HEK293 (cell line): ENCODE measurements at regions not wholly inside any gene's neighbourhood (a gene's known extent, or its start where the extent isn't known, plus 50 kb on each side); places are given as distances from the start of the nearest gene placed in this dataset.
"Not testable (repeated sequence)": the region's sequence is repeated elsewhere in the genome, so short reads cannot be mapped to it uniquely, and the experiment has no call there.

ENCODE experiments used
- CTCF ChIA-PET: fragments of 350-600 bp; formaldehyde crosslinking; extraction: SDS; loops from one replicate; lab custom pipeline; 2021; ENCODE audit warnings: antibody characterized with exemption; lab: Yijun Ruan, JAX
- POLR2A ChIA-PET: fragments of 300-600 bp; formaldehyde crosslinking; extraction: SDS; loops from one replicate; lab custom pipeline; 2020; ENCODE audit warnings: antibody characterized with exemption, inconsistent platforms; lab: Yijun Ruan, JAX
- H3K27ac ChIP-seq: fragments of 200-500 bp; sonication (Bioruptor generic); 2 replicates; pipeline ENCODE4 v1.5.1; 2014; ENCODE audit warnings: low read depth, low read length, control low read depth, inconsistent platforms; ENCODE audit errors: extremely low read depth
- H3K36me3 ChIP-seq, 2 experiments: fragments of 200-500 bp in 1 of 2; sonication (Bioruptor generic) in 1 of 2; 1 replicate in 1 of 2; 2 replicates in 1 of 2; pipeline ENCODE4 v1.5.1; 2014 to 2017; ENCODE audit warnings: inconsistent platforms in 2 of 2, low read length in 2 of 2; ENCODE audit not compliant: control insufficient read depth in 2 of 2, insufficient read depth in 1 of 2
- H3K4me1 ChIP-seq: fragments of 200-500 bp; sonication (Bioruptor generic); 2 replicates; pipeline ENCODE4 v1.5.1; 2014; ENCODE audit warnings: mild to moderate bottlenecking, low read length, inconsistent platforms; ENCODE audit not compliant: control insufficient read depth, insufficient read depth
- H3K4me3 ChIP-seq: 2 replicates; pipeline ENCODE4 v1.5.1; 2011; ENCODE audit warnings: low read depth, mild to moderate bottlenecking, control low read depth, low read length, moderate library complexity
- H3K9me3 ChIP-seq: fragments of 200-500 bp; sonication (Bioruptor generic); 2 replicates; pipeline ENCODE4 v1.5.1; 2014; ENCODE audit warnings: low read depth, low read length, inconsistent platforms; ENCODE audit not compliant: control insufficient read depth, insufficient read depth
- KLF7 ChIP-seq: fragments of 450-650 bp; formaldehyde crosslinking; IDR thresholded peaks from 2 replicates; pipeline ENCODE4 v1.5.1; 2016; ENCODE audit warnings: missing biosample characterization, missing genetic modification characterization, borderline replicate concordance
- KLF8 ChIP-seq: fragments of 450-650 bp; formaldehyde crosslinking; IDR thresholded peaks from 2 replicates; pipeline ENCODE4 v1.5.1; 2016; ENCODE audit warnings: missing biosample characterization, missing genetic modification characterization
- PRDM1 ChIP-seq: fragments of 450-650 bp; formaldehyde crosslinking; IDR thresholded peaks from 2 replicates; pipeline ENCODE4; 2016; ENCODE audit warnings: missing biosample characterization, missing genetic modification characterization
- TRIM28 ChIP-seq: IDR thresholded peaks from 2 replicates; pipeline ENCODE4 v1.6.1; 2011; ENCODE audit warnings: low read length, control low read depth, borderline replicate concordance
- ZBTB17 ChIP-seq: fragments of 450-650 bp; formaldehyde crosslinking; IDR thresholded peaks from 2 replicates; pipeline ENCODE4 v1.5.1; 2016; ENCODE audit warnings: missing biosample characterization, missing genetic modification characterization
- ZBTB20 ChIP-seq: fragments of 450-650 bp; formaldehyde crosslinking; IDR thresholded peaks from 2 replicates; pipeline ENCODE4 v1.5.1; 2016; ENCODE audit warnings: missing biosample characterization, missing genetic modification characterization
- ZFHX2 ChIP-seq: fragments of 450-650 bp; formaldehyde crosslinking; conservative IDR thresholded peaks from 2 replicates; pipeline ENCODE4 v1.5.1; 2016; ENCODE audit warnings: missing biosample characterization, missing genetic modification characterization
- ZNF10 ChIP-seq: fragments of 450-650 bp; formaldehyde crosslinking; IDR thresholded peaks from 2 replicates; pipeline ENCODE4 v1.5.1; 2017; ENCODE audit warnings: missing biosample characterization, missing genetic modification characterization
- ZNF146 ChIP-seq: fragments of 450-650 bp; formaldehyde crosslinking; IDR thresholded peaks from 2 replicates; pipeline ENCODE4 v1.5.1; 2016; ENCODE audit warnings: missing biosample characterization, missing genetic modification characterization
- ZNF19 ChIP-seq: fragments of 450-650 bp; formaldehyde crosslinking; IDR thresholded peaks from 2 replicates; pipeline ENCODE4; 2016; ENCODE audit warnings: missing biosample characterization, missing genetic modification characterization, low read depth
- ZNF341 ChIP-seq: fragments of 450-650 bp; formaldehyde crosslinking; IDR thresholded peaks from 2 replicates; pipeline ENCODE4; 2016; ENCODE audit warnings: low read depth, missing biosample characterization, missing genetic modification characterization
- ZNF350 ChIP-seq: fragments of 450-650 bp; formaldehyde crosslinking; IDR thresholded peaks from 2 replicates; pipeline ENCODE4 v1.5.0; 2017; ENCODE audit warnings: missing biosample characterization, mild to moderate bottlenecking, missing genetic modification characterization
- ZNF366 ChIP-seq: fragments of 450-650 bp; formaldehyde crosslinking; conservative IDR thresholded peaks from 2 replicates; pipeline ENCODE4 v1.5.1; 2016; ENCODE audit warnings: missing biosample characterization, missing genetic modification characterization
- ZNF391 ChIP-seq: fragments of 450-650 bp; formaldehyde crosslinking; IDR thresholded peaks from 2 replicates; pipeline ENCODE4 v1.5.1; 2016; ENCODE audit warnings: low read depth, missing biosample characterization, missing genetic modification characterization, borderline replicate concordance
- ZNF398 ChIP-seq: fragments of 450-650 bp; formaldehyde crosslinking; IDR thresholded peaks from 2 replicates; pipeline ENCODE4 v1.5.1; 2017; ENCODE audit warnings: missing biosample characterization, missing genetic modification characterization
- ZNF501 ChIP-seq: fragments of 450-650 bp; formaldehyde crosslinking; IDR thresholded peaks from 2 replicates; pipeline ENCODE4 v1.5.1; 2016; ENCODE audit warnings: missing biosample characterization, missing genetic modification characterization
- ZNF513 ChIP-seq: fragments of 450-650 bp; IDR thresholded peaks from 2 replicates; pipeline ENCODE4 v1.5.1; 2018; ENCODE audit warnings: missing biosample characterization, missing genetic modification characterization
- ZNF580 ChIP-seq: fragments of 450-650 bp; formaldehyde crosslinking; IDR thresholded peaks from 2 replicates; pipeline ENCODE4 v1.5.1; 2016; ENCODE audit warnings: missing biosample characterization, missing genetic modification characterization
- ZNF600 ChIP-seq: fragments of 450-650 bp; formaldehyde crosslinking; IDR thresholded peaks from 2 replicates; pipeline ENCODE4 v1.5.1; 2016; ENCODE audit warnings: missing biosample characterization, missing genetic modification characterization
- ZNF610 ChIP-seq: fragments of 450-650 bp; formaldehyde crosslinking; IDR thresholded peaks from 2 replicates; pipeline ENCODE4 v1.5.1; 2016; ENCODE audit warnings: missing biosample characterization, missing genetic modification characterization, borderline replicate concordance
- ZNF785 ChIP-seq: fragments of 450-650 bp; formaldehyde crosslinking; IDR thresholded peaks from 2 replicates; pipeline ENCODE4 v1.5.1; 2016; ENCODE audit warnings: missing biosample characterization, missing genetic modification characterization
- ZNF792 ChIP-seq: fragments of 450-650 bp; formaldehyde crosslinking; IDR thresholded peaks from 2 replicates; pipeline ENCODE4 v1.5.1; 2016; ENCODE audit warnings: missing biosample characterization, missing genetic modification characterization
- TF ChIP-seq, protein P1 (sequence below): fragments of 450-650 bp; formaldehyde crosslinking; IDR thresholded peaks from 2 replicates; pipeline ENCODE4 v1.5.1; 2017; ENCODE audit warnings: missing biosample characterization, missing genetic modification characterization
- TF ChIP-seq, protein P2 (sequence below): fragments of 450-650 bp; formaldehyde crosslinking; IDR thresholded peaks from 2 replicates; pipeline ENCODE4 v1.5.1; 2017; ENCODE audit warnings: missing biosample characterization, missing genetic modification characterization
- TF ChIP-seq, protein P3 (sequence below): fragments of 450-650 bp; formaldehyde crosslinking; IDR thresholded peaks from 2 replicates; pipeline ENCODE4 v1.5.1; 2016; ENCODE audit warnings: missing biosample characterization, missing genetic modification characterization

GRCh38 chr6:56814308-56814707 lies 140.6 kb upstream of the BEND6 start:
- H3K27ac ChIP-seq: no peak overlapping the region
- H3K4me3 ChIP-seq: no peak overlapping the region
- H3K9me3 ChIP-seq: no peaks in the 10 kb centered on the region
- H3K4me1 ChIP-seq: peaks cover 26% of the 10 kb centered on the region
- CTCF ChIA-PET: interaction anchor here (1.0 kb wide), 1 partner anchor 106 kb away, joined by 4 read pairs; no protein-coding TSS in a partner anchor
- POLR2A ChIA-PET: no interaction called here
- TF ChIP-seq ZNF350 (tag by site-specific recombination) (no peak), ZNF513 (tag by site-specific recombination) (no peak), ZNF610 (tag by site-specific recombination) (no peak), KLF8 (no peak), ZNF398 (no peak), PRDM1 (tag by site-specific recombination) (peak; percentile 58), TRIM28 (0 out of 2 replicates have a peak, but pooled peaks have one; percentile 18), ZNF366 (tag by site-specific recombination) (peak; percentile 32; the same call in 1 of the 2 replicates), KLF7 (tag by site-specific recombination) (no peak), ZNF19 (tag by site-specific recombination) (no peak)
- TF ChIP-seq, protein P1, sequence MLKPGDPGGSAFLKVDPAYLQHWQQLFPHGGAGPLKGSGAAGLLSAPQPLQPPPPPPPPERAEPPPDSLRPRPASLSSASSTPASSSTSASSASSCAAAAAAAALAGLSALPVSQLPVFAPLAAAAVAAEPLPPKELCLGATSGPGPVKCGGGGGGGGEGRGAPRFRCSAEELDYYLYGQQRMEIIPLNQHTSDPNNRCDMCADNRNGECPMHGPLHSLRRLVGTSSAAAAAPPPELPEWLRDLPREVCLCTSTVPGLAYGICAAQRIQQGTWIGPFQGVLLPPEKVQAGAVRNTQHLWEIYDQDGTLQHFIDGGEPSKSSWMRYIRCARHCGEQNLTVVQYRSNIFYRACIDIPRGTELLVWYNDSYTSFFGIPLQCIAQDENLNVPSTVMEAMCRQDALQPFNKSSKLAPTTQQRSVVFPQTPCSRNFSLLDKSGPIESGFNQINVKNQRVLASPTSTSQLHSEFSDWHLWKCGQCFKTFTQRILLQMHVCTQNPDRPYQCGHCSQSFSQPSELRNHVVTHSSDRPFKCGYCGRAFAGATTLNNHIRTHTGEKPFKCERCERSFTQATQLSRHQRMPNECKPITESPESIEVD (tag by site-specific recombination): peak; percentile 72
- TF ChIP-seq, protein P2, sequence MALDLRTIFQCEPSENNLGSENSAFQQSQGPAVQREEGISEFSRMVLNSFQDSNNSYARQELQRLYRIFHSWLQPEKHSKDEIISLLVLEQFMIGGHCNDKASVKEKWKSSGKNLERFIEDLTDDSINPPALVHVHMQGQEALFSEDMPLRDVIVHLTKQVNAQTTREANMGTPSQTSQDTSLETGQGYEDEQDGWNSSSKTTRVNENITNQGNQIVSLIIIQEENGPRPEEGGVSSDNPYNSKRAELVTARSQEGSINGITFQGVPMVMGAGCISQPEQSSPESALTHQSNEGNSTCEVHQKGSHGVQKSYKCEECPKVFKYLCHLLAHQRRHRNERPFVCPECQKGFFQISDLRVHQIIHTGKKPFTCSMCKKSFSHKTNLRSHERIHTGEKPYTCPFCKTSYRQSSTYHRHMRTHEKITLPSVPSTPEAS (tag by site-specific recombination): 0 out of 2 replicates have a peak, but pooled peaks have one; percentile 32
- H3K36me3 ChIP-seq: no peaks in the 10 kb centered on the region

DNA sequence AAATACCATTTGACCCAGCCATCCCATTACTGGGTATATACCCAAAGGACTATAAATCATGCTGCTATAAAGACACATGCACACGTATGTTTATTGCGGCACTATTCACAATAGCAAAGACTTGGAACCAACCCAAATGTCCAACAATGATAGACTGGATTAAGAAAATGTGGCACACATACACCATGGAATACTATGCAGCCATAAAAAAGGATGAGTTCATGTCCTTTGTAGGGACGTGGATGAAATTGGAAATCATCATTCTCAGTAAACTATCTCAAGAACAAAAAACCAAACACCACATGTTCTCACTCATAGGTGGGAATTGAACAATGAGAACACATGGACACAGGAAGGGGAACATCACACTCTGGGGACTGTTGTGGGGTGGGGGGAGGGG lies 142.1 kb upstream of the BEND6 start:
- POLR2A ChIA-PET, H3K27ac ChIP-seq, H3K4me3 ChIP-seq, H3K36me3 ChIP-seq, CTCF ChIA-PET, H3K9me3 ChIP-seq: not testable (repeated sequence)
- peaks cover 41% of the 10 kb centered on the region for H3K4me1 ChIP-seq
- TF ChIP-seq ZNF580: peak; percentile 88
- TF ChIP-seq ZNF146 (tag by site-specific recombination): peak; percentile 99

DNA sequence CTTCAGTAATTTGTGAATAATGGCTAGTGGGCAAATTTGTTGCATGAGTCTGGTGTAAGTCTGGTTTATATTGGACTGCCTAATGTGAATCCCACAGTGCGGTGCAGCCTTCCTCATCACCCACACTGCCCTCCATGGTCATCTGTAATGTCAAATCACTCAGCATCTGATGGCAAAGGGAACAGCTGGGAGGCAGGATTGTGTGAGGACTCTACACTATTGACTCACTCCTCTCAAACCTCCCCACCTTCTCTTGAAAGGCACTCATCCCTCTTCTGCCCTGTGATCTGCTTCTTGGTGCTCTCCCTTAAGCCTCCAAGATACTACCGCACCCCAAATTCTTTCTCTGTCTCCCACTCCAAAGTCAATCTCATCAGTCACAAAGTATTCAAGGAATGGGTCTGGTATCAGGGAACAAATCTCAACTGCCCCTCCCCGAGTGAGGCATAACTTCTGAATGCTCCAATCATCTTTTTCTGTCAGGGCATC lies 146.0 kb upstream of the BEND6 start:
- H3K9me3 ChIP-seq: no peaks in the 10 kb centered on the region
- peaks cover 40% of the 10 kb centered on the region for H3K4me1 ChIP-seq
- H3K36me3 ChIP-seq: no peaks in the 10 kb centered on the region
- POLR2A ChIA-PET: interaction anchor here (1.3 to 1.4 kb wide), 2 partner anchors 19 to 33 kb away, joined by 3 read pairs; no protein-coding TSS in a partner anchor
- CTCF ChIA-PET: interaction anchor here (0.8 to 1.0 kb wide), 2 partner anchors 11 to 212 kb away, joined by 3 read pairs; no protein-coding TSS in a partner anchor
- no peak overlapping the region for H3K27ac ChIP-seq
- H3K4me3 ChIP-seq: no peak overlapping the region
- no peak for TF ChIP-seq ZNF792 (tag by site-specific recombination)
- TF ChIP-seq, protein P3, sequence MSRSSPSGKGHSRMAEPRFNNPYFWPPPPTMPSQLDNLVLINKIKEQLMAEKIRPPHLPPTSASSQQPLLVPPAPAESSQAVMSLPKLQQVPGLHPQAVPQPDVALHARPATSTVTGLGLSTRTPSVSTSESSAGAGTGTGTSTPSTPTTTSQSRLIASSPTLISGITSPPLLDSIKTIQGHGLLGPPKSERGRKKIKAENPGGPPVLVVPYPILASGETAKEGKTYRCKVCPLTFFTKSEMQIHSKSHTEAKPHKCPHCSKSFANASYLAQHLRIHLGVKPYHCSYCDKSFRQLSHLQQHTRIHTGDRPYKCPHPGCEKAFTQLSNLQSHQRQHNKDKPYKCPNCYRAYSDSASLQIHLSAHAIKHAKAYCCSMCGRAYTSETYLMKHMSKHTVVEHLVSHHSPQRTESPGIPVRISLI: no peak
- TF ChIP-seq ZNF501: no peak
- peak; percentile 67; the same call in 1 of the 2 replicates for TF ChIP-seq TRIM28
- peak; percentile 67 for TF ChIP-seq ZBTB20 (tag by site-specific recombination)
- peak; percentile 57; the same call in 1 of the 2 replicates for TF ChIP-seq ZNF10
- TF ChIP-seq ZNF600: 0 out of 2 replicates have a peak, but pooled peaks have one; percentile 43
- peak; percentile 40 for TF ChIP-seq ZFHX2
- TF ChIP-seq ZBTB17: peak; percentile 72
- no peak for TF ChIP-seq ZNF785 (tag by site-specific recombination)
- TF ChIP-seq ZNF391 (tag by site-specific recombination): no peak
- TF ChIP-seq ZNF341: peak; percentile 47
